ENCODE measurements at regions not wholly inside any gene's neighbourhood (a gene's known extent, or its start where the extent isn't known, plus 50 kb on each side); places are given as distances from the start of the nearest gene placed in this dataset.

- H3K27me3 ChIP-seq (ENCODE audit: control insufficient read depth in 3 of 3, insufficient read depth in 3 of 3, low read length in 3 of 3) = no peaks in the 10 kb centered on the region
- H3K9ac ChIP-seq (ENCODE audit: low read depth in 1 of 3, low read length in 3 of 3) = no peak overlapping the region
- peaks cover 0 to 2% (median 0%) of the 10 kb centered on the region in 3 donors for H3K9me3 ChIP-seq (ENCODE audit: control insufficient read depth in 3 of 3, low read length in 3 of 3)
- no peaks in the 10 kb centered on the region for H3K4me1 ChIP-seq (ENCODE audit: control insufficient read depth in 3 of 3, insufficient read depth in 3 of 3, low read length in 3 of 3)
- H3K36me3 ChIP-seq (ENCODE audit: control insufficient read depth in 3 of 3, insufficient read depth in 3 of 3, low read length in 3 of 3) = no peaks in the 10 kb centered on the region
- H3K4me3 ChIP-seq (ENCODE audit: low read length in 3 of 3) = no peak overlapping the region
- H3K27ac ChIP-seq (ENCODE audit: low read depth, low read length) = no peak overlapping the region
Measured at GRCh38 chr14:97080991-97081390, 283.8 kb downstream of the VRK1 start.

DNA sequence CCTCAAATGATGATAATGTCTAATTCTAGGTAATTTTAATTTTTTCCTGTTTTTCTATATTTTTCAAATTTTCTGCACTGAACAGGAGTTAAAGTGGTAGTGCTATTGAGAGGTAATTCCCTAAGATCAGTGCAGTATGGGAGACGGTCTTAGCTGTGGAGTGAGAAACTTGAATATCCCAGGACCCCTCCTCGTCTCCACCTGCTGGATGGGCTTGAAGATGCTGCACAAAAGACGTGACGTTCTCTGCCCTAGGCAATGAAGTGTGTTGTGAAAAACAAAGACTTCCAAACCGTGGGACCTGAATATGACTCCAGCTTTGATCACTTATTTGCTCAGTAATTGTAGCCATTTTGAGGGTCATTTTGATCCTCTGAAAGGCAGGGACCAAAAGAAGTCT is 298.1 kb downstream of the VRK1 start:
- no peak overlapping the region for H3K27ac ChIP-seq (ENCODE audit: low read depth, low read length)

GRCh38 chr14:97097296-97097695 is 300.1 kb downstream of the VRK1 start:
- H3K9me3 ChIP-seq (ENCODE audit: control insufficient read depth in 3 of 3, low read length in 3 of 3) = no peaks in the 10 kb centered on the region
- H3K4me1 ChIP-seq (ENCODE audit: control insufficient read depth in 3 of 3, insufficient read depth in 3 of 3, low read length in 3 of 3) = no peaks in the 10 kb centered on the region
- no peak overlapping the region for H3K4me3 ChIP-seq (ENCODE audit: low read length in 3 of 3)
- no peak overlapping the region for H3K9ac ChIP-seq (ENCODE audit: low read depth in 1 of 3, low read length in 3 of 3)
- H3K27ac ChIP-seq (ENCODE audit: low read depth, low read length) = no peak overlapping the region
- peaks cover 0 to 3% (median 0%) of the 10 kb centered on the region in 3 donors for H3K27me3 ChIP-seq (ENCODE audit: control insufficient read depth in 3 of 3, insufficient read depth in 3 of 3, low read length in 3 of 3)
- no peaks in the 10 kb centered on the region for H3K36me3 ChIP-seq (ENCODE audit: control insufficient read depth in 3 of 3, insufficient read depth in 3 of 3, low read length in 3 of 3)

More for the DNA sequence above, 298.1 kb downstream of the VRK1 start:
- Histone ChIP-seq H3K4me1 (ENCODE audit: control insufficient read depth in 3 of 3, insufficient read depth in 3 of 3, low read length in 3 of 3) (no peaks in the 10 kb centered on the region), H3K9me3 (ENCODE audit: control insufficient read depth in 3 of 3, low read length in 3 of 3) (no peaks in the 10 kb centered on the region), H3K9ac (ENCODE audit: low read depth in 1 of 3, low read length in 3 of 3) (no peak overlapping the region), H3K27me3 (ENCODE audit: control insufficient read depth in 3 of 3, insufficient read depth in 3 of 3, low read length in 3 of 3) (no peaks in the 10 kb centered on the region), H3K36me3 (ENCODE audit: control insufficient read depth in 3 of 3, insufficient read depth in 3 of 3, low read length in 3 of 3) (no peaks in the 10 kb centered on the region), H3K4me3 (ENCODE audit: low read length in 3 of 3) (no peak overlapping the region)

GRCh38 chr14:97100306-97100705 is 303.1 kb downstream of the VRK1 start:
- Histone ChIP-seq H3K9me3 (ENCODE audit: control insufficient read depth in 3 of 3, low read length in 3 of 3) (no peaks in the 10 kb centered on the region), H3K27ac (ENCODE audit: low read depth, low read length) (no peak overlapping the region), H3K4me1 (ENCODE audit: control insufficient read depth in 3 of 3, insufficient read depth in 3 of 3, low read length in 3 of 3) (no peaks in the 10 kb centered on the region), H3K9ac (ENCODE audit: low read depth in 1 of 3, low read length in 3 of 3) (no peak overlapping the region), H3K4me3 (ENCODE audit: low read length in 3 of 3) (no peak overlapping the region), H3K36me3 (ENCODE audit: control insufficient read depth in 3 of 3, insufficient read depth in 3 of 3, low read length in 3 of 3) (no peaks in the 10 kb centered on the region), H3K27me3 (ENCODE audit: control insufficient read depth in 3 of 3, insufficient read depth in 3 of 3, low read length in 3 of 3) (peaks cover 0 to 3% (median 0%) of the 10 kb centered on the region in 3 donors)

- H3K9ac ChIP-seq (ENCODE audit: low read depth in 1 of 3, low read length in 3 of 3) = no peak overlapping the region
- H3K27me3 ChIP-seq (ENCODE audit: control insufficient read depth in 3 of 3, insufficient read depth in 3 of 3, low read length in 3 of 3) = peaks cover 0 to 9% (median 0%) of the 10 kb centered on the region in 3 donors
- no peaks in the 10 kb centered on the region for H3K4me1 ChIP-seq (ENCODE audit: control insufficient read depth in 3 of 3, insufficient read depth in 3 of 3, low read length in 3 of 3)
- H3K9me3 ChIP-seq (ENCODE audit: control insufficient read depth in 3 of 3, low read length in 3 of 3) = no peaks in the 10 kb centered on the region
- no peak overlapping the region for H3K4me3 ChIP-seq (ENCODE audit: low read length in 3 of 3)
- no peak overlapping the region for H3K27ac ChIP-seq (ENCODE audit: low read depth, low read length)
- H3K36me3 ChIP-seq (ENCODE audit: control insufficient read depth in 3 of 3, insufficient read depth in 3 of 3, low read length in 3 of 3) = no peaks in the 10 kb centered on the region
Measured at GRCh38 chr14:97101561-97101960, 304.4 kb downstream of the VRK1 start.

DNA sequence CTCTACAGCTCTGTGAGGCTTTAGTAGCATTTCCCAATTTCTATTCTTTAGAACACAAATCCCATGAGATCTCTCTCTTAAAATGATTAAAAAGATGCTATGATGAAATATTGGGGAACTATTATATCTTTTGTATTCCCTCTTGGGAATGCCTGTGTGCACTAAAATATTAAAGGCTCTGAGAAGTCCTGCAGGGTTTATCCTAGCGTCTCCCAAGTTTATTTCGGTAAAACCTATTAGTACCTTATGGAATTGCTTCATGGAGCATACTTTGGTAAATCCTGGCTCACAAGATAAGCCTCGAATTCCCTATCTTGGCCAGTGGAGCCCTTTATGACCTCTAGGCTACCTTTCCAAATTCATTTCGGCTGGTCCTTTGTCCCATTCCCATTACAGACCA is 306.8 kb downstream of the VRK1 start:
- Histone ChIP-seq H3K9me3 (ENCODE audit: control insufficient read depth in 3 of 3, low read length in 3 of 3) (peaks cover 0 to 3% (median 2%) of the 10 kb centered on the region in 3 donors), H3K27ac (ENCODE audit: low read depth, low read length) (no peak overlapping the region), H3K4me1 (ENCODE audit: control insufficient read depth in 3 of 3, insufficient read depth in 3 of 3, low read length in 3 of 3) (no peaks in the 10 kb centered on the region), H3K27me3 (ENCODE audit: control insufficient read depth in 3 of 3, insufficient read depth in 3 of 3, low read length in 3 of 3) (peaks cover 0 to 9% (median 0%) of the 10 kb centered on the region in 3 donors), H3K9ac (ENCODE audit: low read depth in 1 of 3, low read length in 3 of 3) (no peak overlapping the region), H3K36me3 (ENCODE audit: control insufficient read depth in 3 of 3, insufficient read depth in 3 of 3, low read length in 3 of 3) (no peaks in the 10 kb centered on the region), H3K4me3 (ENCODE audit: low read length in 3 of 3) (no peak overlapping the region)

DNA sequence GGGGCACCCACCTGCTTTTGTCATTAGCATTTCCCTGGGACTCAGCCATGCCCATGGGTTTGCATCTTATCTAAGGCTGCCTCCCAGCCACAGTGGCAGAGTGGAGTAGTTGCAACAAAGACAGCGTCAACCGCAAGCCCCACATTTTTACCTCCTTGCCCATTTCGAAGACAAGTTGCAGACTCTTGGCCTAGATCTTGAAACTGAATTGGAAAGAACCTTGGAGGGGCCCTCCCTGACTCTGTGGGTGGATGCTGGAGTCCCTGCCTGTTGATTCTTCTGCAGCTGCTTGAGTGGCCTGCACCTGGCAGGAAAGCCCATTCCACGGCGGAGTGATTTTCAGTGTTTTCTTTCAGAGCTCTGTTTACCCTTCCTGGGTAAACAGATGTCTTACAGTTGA is 309.0 kb downstream of the VRK1 start:
- peaks cover 4 to 8% (median 6%) of the 10 kb centered on the region in 3 donors for H3K9me3 ChIP-seq (ENCODE audit: control insufficient read depth in 3 of 3, low read length in 3 of 3)
- H3K27ac ChIP-seq (ENCODE audit: low read depth, low read length) = no peak overlapping the region
- H3K9ac ChIP-seq (ENCODE audit: low read depth in 1 of 3, low read length in 3 of 3) = no peak overlapping the region
- no peaks in the 10 kb centered on the region for H3K36me3 ChIP-seq (ENCODE audit: control insufficient read depth in 3 of 3, insufficient read depth in 3 of 3, low read length in 3 of 3)
- no peak overlapping the region for H3K4me3 ChIP-seq (ENCODE audit: low read length in 3 of 3)
- H3K4me1 ChIP-seq (ENCODE audit: control insufficient read depth in 3 of 3, insufficient read depth in 3 of 3, low read length in 3 of 3) = no peaks in the 10 kb centered on the region
- H3K27me3 ChIP-seq (ENCODE audit: control insufficient read depth in 3 of 3, insufficient read depth in 3 of 3, low read length in 3 of 3) = peaks cover 0 to 8% (median 0%) of the 10 kb centered on the region in 3 donors

GRCh38 chr14:97106609-97107008 is 309.4 kb downstream of the VRK1 start:
- no peaks in the 10 kb centered on the region for H3K36me3 ChIP-seq (ENCODE audit: control insufficient read depth in 3 of 3, insufficient read depth in 3 of 3, low read length in 3 of 3)
- no peak overlapping the region for H3K4me3 ChIP-seq (ENCODE audit: low read length in 3 of 3)
- H3K9ac ChIP-seq (ENCODE audit: low read depth in 1 of 3, low read length in 3 of 3) = no peak overlapping the region
- peaks cover 0 to 6% (median 0%) of the 10 kb centered on the region in 3 donors for H3K27me3 ChIP-seq (ENCODE audit: control insufficient read depth in 3 of 3, insufficient read depth in 3 of 3, low read length in 3 of 3)
- no peaks in the 10 kb centered on the region for H3K4me1 ChIP-seq (ENCODE audit: control insufficient read depth in 3 of 3, insufficient read depth in 3 of 3, low read length in 3 of 3)
- H3K9me3 ChIP-seq (ENCODE audit: control insufficient read depth in 3 of 3, low read length in 3 of 3) = peaks cover 4 to 8% (median 6%) of the 10 kb centered on the region in 3 donors
- H3K27ac ChIP-seq (ENCODE audit: low read depth, low read length) = no peak overlapping the region

GRCh38 chr14:97107080-97107479 is 309.9 kb downstream of the VRK1 start:
- H3K36me3 ChIP-seq (ENCODE audit: control insufficient read depth in 3 of 3, insufficient read depth in 3 of 3, low read length in 3 of 3) = no peaks in the 10 kb centered on the region
- H3K4me3 ChIP-seq (ENCODE audit: low read length in 3 of 3) = no peak overlapping the region
- peaks cover 0 to 6% (median 0%) of the 10 kb centered on the region in 3 donors for H3K27me3 ChIP-seq (ENCODE audit: control insufficient read depth in 3 of 3, insufficient read depth in 3 of 3, low read length in 3 of 3)
- H3K9ac ChIP-seq (ENCODE audit: low read depth in 1 of 3, low read length in 3 of 3) = no peak overlapping the region
- H3K4me1 ChIP-seq (ENCODE audit: control insufficient read depth in 3 of 3, insufficient read depth in 3 of 3, low read length in 3 of 3) = no peaks in the 10 kb centered on the region
- peaks cover 4 to 8% (median 6%) of the 10 kb centered on the region in 3 donors for H3K9me3 ChIP-seq (ENCODE audit: control insufficient read depth in 3 of 3, low read length in 3 of 3)
- H3K27ac ChIP-seq (ENCODE audit: low read depth, low read length) = no peak overlapping the region

DNA sequence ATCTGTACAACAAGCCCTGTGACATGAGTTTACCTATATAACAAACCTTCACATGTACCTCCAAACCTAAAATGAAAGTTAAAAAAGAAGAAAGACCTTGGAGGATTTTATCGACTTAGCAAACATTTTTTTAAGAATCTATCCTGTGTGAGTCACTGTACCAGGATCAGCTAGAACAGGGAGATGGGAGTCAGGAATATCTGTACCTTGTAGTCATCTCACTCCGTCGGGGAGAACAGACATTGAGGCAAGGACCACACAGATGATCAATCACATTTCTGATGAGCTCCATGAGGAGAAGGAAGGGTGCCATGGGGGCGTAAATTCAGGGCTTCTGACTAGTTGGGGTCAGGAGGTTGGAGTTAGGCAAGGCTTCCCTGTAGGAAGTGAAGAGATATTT is 310.6 kb downstream of the VRK1 start:
- Histone ChIP-seq H3K9ac (ENCODE audit: low read depth in 1 of 3, low read length in 3 of 3) (no peak overlapping the region), H3K27ac (ENCODE audit: low read depth, low read length) (no peak overlapping the region), H3K36me3 (ENCODE audit: control insufficient read depth in 3 of 3, insufficient read depth in 3 of 3, low read length in 3 of 3) (no peaks in the 10 kb centered on the region), H3K4me3 (ENCODE audit: low read length in 3 of 3) (no peak overlapping the region), H3K4me1 (ENCODE audit: control insufficient read depth in 3 of 3, insufficient read depth in 3 of 3, low read length in 3 of 3) (no peaks in the 10 kb centered on the region), H3K27me3 (ENCODE audit: control insufficient read depth in 3 of 3, insufficient read depth in 3 of 3, low read length in 3 of 3) (peaks cover 0 to 6% (median 0%) of the 10 kb centered on the region in 3 donors), H3K9me3 (ENCODE audit: control insufficient read depth in 3 of 3, low read length in 3 of 3) (peaks cover 4 to 8% (median 6%) of the 10 kb centered on the region in 3 donors)

Measured in skeletal muscle tissue (tissue), 3 donors.